MCF 10A (cell line): ENCODE measurements at regions not wholly inside any gene's neighbourhood (a gene's known extent, or its start where the extent isn't known, plus 50 kb on each side); places are given as distances from the start of the nearest gene placed in this dataset.

Experiments
- BruUV-seq: library from RNA; stranded (reverse); fragments of 400-500 nt; replicated peaks from 2 replicates; lab custom pipeline; 2021; lab: Mats Ljungman, UMichigan
- CTCF ChIA-PET: fragments of 300-600 bp; sonication (Branson Sonifier 250); formaldehyde crosslinking; extraction: SDS; loops from one replicate; lab custom pipeline; 2021; ENCODE audit warnings: antibody characterized with exemption, inconsistent platforms; lab: Yijun Ruan, JAX
- POLR2A ChIA-PET: fragments of 300-600, 350-650 bp; sonication (Branson Sonifier 250); formaldehyde crosslinking; extraction: SDS; loops from one replicate; lab custom pipeline; 2020; ENCODE audit warnings: antibody characterized with exemption, inconsistent platforms; lab: Yijun Ruan, JAX
- DNase-seq: peaks from one replicate; pipeline ENCODE4 v3.0.0-alpha.2; 2018; ENCODE audit not compliant: unreplicated experiment
- H3K27ac Mint-ChIP-seq: one replicate; pipeline ENCODE4 v1.8.0; 2022; ENCODE audit warnings: mild to moderate bottlenecking, low read depth, mixed read lengths; ENCODE audit not compliant: unreplicated experiment
- H3K27me3 Mint-ChIP-seq: one replicate; pipeline ENCODE4 v1.8.0; 2022; ENCODE audit warnings: mixed read lengths; ENCODE audit not compliant: insufficient read depth, unreplicated experiment
- H3K36me3 Mint-ChIP-seq: one replicate; pipeline ENCODE4 v1.8.0; 2022; ENCODE audit warnings: mild to moderate bottlenecking, moderate library complexity, mixed read lengths; ENCODE audit not compliant: insufficient read depth, unreplicated experiment
- H3K4me1 Mint-ChIP-seq: one replicate; pipeline ENCODE4 v1.8.0; 2022; ENCODE audit warnings: mixed read lengths; ENCODE audit not compliant: insufficient read depth, unreplicated experiment
- H3K4me3 Mint-ChIP-seq: one replicate; pipeline ENCODE4 v1.8.0; 2022; ENCODE audit warnings: mild to moderate bottlenecking, moderate library complexity, mixed read lengths; ENCODE audit not compliant: unreplicated experiment
- H3K9me3 Mint-ChIP-seq: one replicate; pipeline ENCODE4 v1.8.0; 2022; ENCODE audit warnings: mixed read lengths; ENCODE audit not compliant: unreplicated experiment
- CTCF ChIP-seq: fragments of 200-600 bp; IDR thresholded peaks from one replicate; pipeline ENCODE4 v1.8.0; 2022; ENCODE audit warnings: antibody characterized with exemption, mild to moderate bottlenecking; ENCODE audit not compliant: unreplicated experiment
- intact Hi-C: fragments of 100-400 bp; cut with micrococcal nuclease; formaldehyde crosslinking; loops from 2 replicates; pipeline ENCODE4 v1.14.1; 2022

- CTCF ChIA-PET, result interaction anchor here (0.5 to 9.6 kb wide), 20 partner anchors 11 to 954 kb away, joined by 3 to 116 read pairs (median 4); no protein-coding TSS in a partner anchor
- no peaks in the 10 kb centered on the region for H3K27me3 Mint-ChIP-seq
- POLR2A ChIA-PET, result interaction anchor here (0.7 to 2.5 kb wide), 4 partner anchors 55 to 184 kb away, joined by 3 to 11 read pairs (median 3); no protein-coding TSS in a partner anchor
- DNase-seq, result no peak
- H3K27ac Mint-ChIP-seq, result peak overlapping the region; percentile 90
- no peaks in the 10 kb centered on the region for H3K36me3 Mint-ChIP-seq
- intact Hi-C loops, result loop anchor here (1.0 to 5.0 kb wide), 5 partner anchors 76 to 217 kb away; partner anchors contain the start of gene MAP4K3
- TF ChIP-seq CTCF, result no peak
- H3K4me1 Mint-ChIP-seq, result peaks cover 33% of the 10 kb centered on the region
- H3K4me3 Mint-ChIP-seq, result no peak overlapping the region
- no TSS peak for BruUV-seq
- no peaks in the 10 kb centered on the region for H3K9me3 Mint-ChIP-seq
Measured at GRCh38 chr2:39512941-39513340, 75.9 kb upstream of the MAP4K3 start.

DNA sequence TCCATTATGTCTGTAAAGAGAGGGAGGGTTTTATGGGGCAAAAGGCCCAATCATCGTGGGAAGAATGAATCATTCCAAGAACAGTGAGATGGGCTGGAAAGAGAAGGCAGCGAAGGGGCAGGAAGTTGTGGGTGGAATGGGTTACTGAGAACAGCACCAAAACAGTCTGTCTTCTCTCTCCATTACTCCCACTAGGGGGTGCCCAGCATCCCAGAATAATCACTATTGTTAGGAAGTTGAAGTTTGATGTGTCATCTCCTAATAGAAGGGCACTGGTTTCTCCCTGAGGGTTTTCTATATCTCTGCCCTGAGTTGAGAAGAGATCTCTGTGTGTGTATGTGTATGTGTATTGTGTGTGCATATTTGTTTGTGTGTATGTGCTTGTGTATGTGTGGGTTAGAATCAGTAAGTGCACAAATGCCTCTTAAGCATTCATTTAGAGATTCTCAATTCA lies 76.6 kb upstream of the MAP4K3 start:
- Mint-ChIP-seq H3K4me3 (no peak overlapping the region), H3K27me3 (no peaks in the 10 kb centered on the region), H3K9me3 (no peaks in the 10 kb centered on the region), H3K36me3 (no peaks in the 10 kb centered on the region), H3K4me1 (peaks cover 30% of the 10 kb centered on the region), H3K27ac (peak overlapping the region; percentile 90)
- POLR2A ChIA-PET, result interaction anchor here (1.4 to 2.5 kb wide), 2 partner anchors 56 to 183 kb away, joined by 3 to 11 read pairs; no protein-coding TSS in a partner anchor
- peak; percentile 55 for TF ChIP-seq CTCF
- DNase-seq, result peak; percentile 92
- intact Hi-C loops, result loop anchor here (1.0 to 5.0 kb wide), 5 partner anchors 76 to 217 kb away; partner anchors contain the start of gene MAP4K3
- BruUV-seq, result no TSS peak
- CTCF ChIA-PET, result interaction anchor here (0.5 to 9.6 kb wide), 17 partner anchors 10 to 232 kb away, joined by 3 to 116 read pairs (median 4); no protein-coding TSS in a partner anchor

DNA sequence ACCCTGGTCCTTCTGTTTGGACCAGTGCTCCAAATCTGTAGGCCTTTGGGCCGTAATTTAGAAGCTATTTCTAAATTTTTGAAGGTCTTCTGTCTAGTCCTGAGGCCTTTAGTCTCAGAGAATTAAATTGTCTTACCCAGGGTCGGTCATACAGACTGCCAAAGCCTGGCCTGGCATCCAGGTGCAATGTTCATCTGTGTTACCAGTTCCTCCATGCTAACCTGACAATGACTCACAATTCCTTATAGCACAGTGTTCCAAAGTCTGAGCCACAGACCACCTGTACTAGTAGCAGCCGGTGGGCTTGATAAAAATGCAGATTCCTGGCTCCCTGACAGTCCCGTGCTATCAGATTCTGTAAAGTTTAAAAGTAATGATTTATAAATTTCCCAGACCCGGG lies 77.7 kb upstream of the MAP4K3 start:
- Mint-ChIP-seq H3K27ac (no peak overlapping the region), H3K9me3 (no peaks in the 10 kb centered on the region), H3K4me3 (no peak overlapping the region), H3K36me3 (no peaks in the 10 kb centered on the region), H3K27me3 (no peaks in the 10 kb centered on the region), H3K4me1 (peaks cover 30% of the 10 kb centered on the region)
- ChIA-PET CTCF (interaction anchor here (0.6 to 9.6 kb wide), 5 partner anchors 164 to 346 kb away, joined by 3 to 116 read pairs (median 3); no protein-coding TSS in a partner anchor), POLR2A (no interaction called here)
- intact Hi-C loops, result loop anchor here (5.0 kb wide), 2 partner anchors 77 to 78 kb away; partner anchors contain the start of gene MAP4K3
- TF ChIP-seq CTCF, result no peak
- no peak for DNase-seq
- no TSS peak for BruUV-seq

GRCh38 chr2:39515273-39515896 lies 78.3 kb upstream of the MAP4K3 start:
- H3K27ac Mint-ChIP-seq, result no peak overlapping the region
- H3K9me3 Mint-ChIP-seq, result no peaks in the 10 kb centered on the region
- no peaks in the 10 kb centered on the region for H3K27me3 Mint-ChIP-seq
- H3K36me3 Mint-ChIP-seq, result no peaks in the 10 kb centered on the region
- DNase-seq, result no peak
- no peak overlapping the region for H3K4me3 Mint-ChIP-seq
- ChIA-PET CTCF (interaction anchor here (0.6 to 9.6 kb wide), 6 partner anchors 10 to 346 kb away, joined by 3 to 116 read pairs (median 3); partner anchors contain the start of gene MAP4K3), POLR2A (interaction anchor here (0.6 to 1.4 kb wide), 2 partner anchors 182 to 220 kb away, joined by 3 to 6 read pairs; no protein-coding TSS in a partner anchor)
- peaks cover 30% of the 10 kb centered on the region for H3K4me1 Mint-ChIP-seq
- no TSS peak for BruUV-seq
- TF ChIP-seq CTCF, result no peak
- intact Hi-C loops, result no loop called here
